GM18517 (cell line): ENCODE measurements at regions not wholly inside any gene's neighbourhood (a gene's known extent, or its start where the extent isn't known, plus 50 kb on each side); places are given as distances from the start of the nearest gene placed in this dataset.
"Not testable (repeated sequence)": the region's sequence is repeated elsewhere in the genome, so short reads cannot be mapped to it uniquely, and the experiment has no call there.

Experiments used
- ATAC-seq: cut with Tn5 transposase; IDR thresholded peaks from one replicate; pipeline ENCODE4 v1.9.1; 2021; ENCODE audit warnings: mild to moderate bottlenecking, moderate library complexity; ENCODE audit not compliant: unreplicated experiment

GRCh38 chr18:8912348-8913326 lies 189.9 kb upstream of the NDUFV2 start:
- ATAC-seq = no peak

GRCh38 chr18:8913606-8914403 lies 188.7 kb upstream of the NDUFV2 start:
- ATAC-seq = not testable (repeated sequence)

- not testable (repeated sequence) for ATAC-seq
Measured at GRCh38 chr18:8914404-8915264, 187.9 kb upstream of the NDUFV2 start.

GRCh38 chr18:8920856-8921787 lies 181.4 kb upstream of the NDUFV2 start:
- not testable (repeated sequence) for ATAC-seq

GRCh38 chr18:8926464-8926863 lies 176.0 kb upstream of the NDUFV2 start:
- ATAC-seq = no peak

- ATAC-seq = no peak
Measured at GRCh38 chr18:8928044-8928443, 174.5 kb upstream of the NDUFV2 start.

GRCh38 chr18:8928847-8929780 lies 173.4 kb upstream of the NDUFV2 start:
- ATAC-seq = no peak

GRCh38 chr18:8930990-8931616 lies 171.4 kb upstream of the NDUFV2 start:
- ATAC-seq = no peak

- ATAC-seq = no peak
Measured at GRCh38 chr18:8932866-8933265, 169.6 kb upstream of the NDUFV2 start.

- ATAC-seq = no peak
Measured at GRCh38 chr18:8933714-8934284, 168.7 kb upstream of the NDUFV2 start.

- ATAC-seq = not testable (repeated sequence)
Measured at GRCh38 chr18:8935346-8935745, 167.2 kb upstream of the NDUFV2 start.

- no peak for ATAC-seq
Measured at GRCh38 chr18:8936619-8937018, 165.9 kb upstream of the NDUFV2 start.

GRCh38 chr18:8937160-8938094 lies 165.1 kb upstream of the NDUFV2 start:
- no peak for ATAC-seq

GRCh38 chr18:8938817-8939216 lies 163.7 kb upstream of the NDUFV2 start:
- no peak for ATAC-seq

GRCh38 chr18:8942021-8942908 lies 160.2 kb upstream of the NDUFV2 start:
- no peak for ATAC-seq
